Bronchial epithelial cell (primary cell): ENCODE measurements at regions not wholly inside any gene's neighbourhood (a gene's known extent, or its start where the extent isn't known, plus 50 kb on each side); places are given as distances from the start of the nearest gene placed in this dataset.

ENCODE experiments used
- DNase-seq: peaks from one replicate; pipeline ENCODE4 v3.0.0-alpha.2; 2010; ENCODE audit warnings: low read depth
- FAIRE-seq: peaks from 2 replicates; lab custom pipeline; 2011; peaks lifted over from hg19 to GRCh38; lab: Jason Lieb, UNC
- H3K27me3 ChIP-seq: 2 replicates; pipeline ENCODE4 v1.5.1; 2011; ENCODE audit warnings: low read length; ENCODE audit not compliant: control insufficient read depth, insufficient read depth
- H3K36me3 ChIP-seq: 2 replicates; pipeline ENCODE4 v1.5.1; 2011; ENCODE audit warnings: low read length; ENCODE audit not compliant: control insufficient read depth, insufficient read depth
- H3K4me3 ChIP-seq: 2 replicates; pipeline ENCODE4 v1.5.1; 2011; ENCODE audit warnings: mild to moderate bottlenecking, low read depth, low read length, control low read depth
- TF ChIP-seq, protein P1 (sequence below): IDR thresholded peaks from 2 replicates; pipeline ENCODE4 v1.5.1; 2011; ENCODE audit warnings: mild to moderate bottlenecking, moderate library complexity, low read length, control low read depth, inconsistent platforms; ENCODE audit not compliant: insufficient read depth, severe bottlenecking

DNA sequence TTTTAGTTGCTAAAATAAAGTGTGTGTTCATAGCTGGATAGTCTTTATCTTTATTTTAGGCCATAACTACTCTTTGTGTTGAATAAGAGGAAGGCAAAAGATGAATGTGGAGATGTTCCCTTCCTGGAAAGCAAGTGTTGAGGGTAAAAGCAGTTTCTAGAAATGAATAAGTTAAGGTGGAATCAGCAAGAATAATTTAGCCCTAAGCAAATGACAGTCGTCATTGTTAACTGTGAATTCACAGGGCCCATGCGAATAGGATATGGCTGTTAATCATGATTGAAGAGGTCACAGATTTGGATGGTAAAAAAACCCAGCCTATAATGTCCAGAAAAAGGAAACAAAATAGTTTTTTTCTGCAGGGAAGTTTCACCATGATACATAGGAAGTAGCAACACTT, 167.8 kb upstream of the PPP3CA start:
- no peak for FAIRE-seq
- Histone ChIP-seq H3K27me3 (no peaks in the 10 kb centered on the region), H3K36me3 (no peaks in the 10 kb centered on the region), H3K4me3 (no peak overlapping the region)
- TF ChIP-seq, protein P1, sequence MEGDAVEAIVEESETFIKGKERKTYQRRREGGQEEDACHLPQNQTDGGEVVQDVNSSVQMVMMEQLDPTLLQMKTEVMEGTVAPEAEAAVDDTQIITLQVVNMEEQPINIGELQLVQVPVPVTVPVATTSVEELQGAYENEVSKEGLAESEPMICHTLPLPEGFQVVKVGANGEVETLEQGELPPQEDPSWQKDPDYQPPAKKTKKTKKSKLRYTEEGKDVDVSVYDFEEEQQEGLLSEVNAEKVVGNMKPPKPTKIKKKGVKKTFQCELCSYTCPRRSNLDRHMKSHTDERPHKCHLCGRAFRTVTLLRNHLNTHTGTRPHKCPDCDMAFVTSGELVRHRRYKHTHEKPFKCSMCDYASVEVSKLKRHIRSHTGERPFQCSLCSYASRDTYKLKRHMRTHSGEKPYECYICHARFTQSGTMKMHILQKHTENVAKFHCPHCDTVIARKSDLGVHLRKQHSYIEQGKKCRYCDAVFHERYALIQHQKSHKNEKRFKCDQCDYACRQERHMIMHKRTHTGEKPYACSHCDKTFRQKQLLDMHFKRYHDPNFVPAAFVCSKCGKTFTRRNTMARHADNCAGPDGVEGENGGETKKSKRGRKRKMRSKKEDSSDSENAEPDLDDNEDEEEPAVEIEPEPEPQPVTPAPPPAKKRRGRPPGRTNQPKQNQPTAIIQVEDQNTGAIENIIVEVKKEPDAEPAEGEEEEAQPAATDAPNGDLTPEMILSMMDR, result no peak
- no peak for DNase-seq

DNA sequence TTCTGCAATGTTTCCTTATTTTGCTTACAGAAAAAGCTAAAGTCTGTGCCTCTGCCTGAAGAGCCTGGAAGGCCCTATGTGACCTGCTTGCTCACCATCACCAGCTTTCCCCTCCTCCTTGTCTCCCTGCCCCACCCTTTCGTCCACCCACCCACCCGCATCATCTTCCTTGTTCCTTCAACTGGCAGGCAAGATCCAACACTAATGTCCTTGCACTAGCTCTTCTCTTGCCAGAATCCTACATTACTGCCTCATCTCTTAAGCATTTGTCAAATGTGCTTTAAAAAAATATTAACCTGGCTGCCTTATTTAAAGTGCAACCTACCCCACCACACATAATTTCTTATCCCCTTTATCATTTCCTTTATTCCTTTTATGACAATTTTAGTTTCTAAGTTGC, 165.1 kb upstream of the PPP3CA start:
- no peak for FAIRE-seq
- Histone ChIP-seq H3K36me3 (no peaks in the 10 kb centered on the region), H3K27me3 (no peaks in the 10 kb centered on the region), H3K4me3 (no peak overlapping the region)
- DNase-seq, result no peak
- TF ChIP-seq, protein P1, result no peak

DNA sequence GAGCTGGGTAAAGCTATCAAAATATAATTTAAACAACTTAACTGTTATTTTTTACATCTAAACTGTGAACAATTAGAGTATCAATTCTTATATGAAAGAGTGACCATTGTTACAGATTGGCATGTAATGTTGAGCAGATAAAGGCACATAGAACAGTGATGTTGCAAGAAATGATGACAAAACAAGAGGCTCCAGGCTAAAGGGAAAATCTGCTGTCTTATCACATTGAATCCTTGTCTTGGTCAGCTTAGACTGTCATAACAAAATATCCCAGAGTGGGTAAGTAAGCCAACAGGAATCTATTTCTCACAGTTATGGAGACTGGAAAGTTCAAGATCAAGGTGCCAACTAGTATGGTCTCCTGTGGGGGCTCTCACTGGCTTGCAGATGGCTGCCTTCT, 154.1 kb upstream of the PPP3CA start:
- TF ChIP-seq, protein P1, result no peak
- DNase-seq (peak; percentile 29), FAIRE-seq (no peak)
- no peak overlapping the region for H3K4me3 ChIP-seq
- no peaks in the 10 kb centered on the region for H3K27me3 ChIP-seq
- no peaks in the 10 kb centered on the region for H3K36me3 ChIP-seq

DNA sequence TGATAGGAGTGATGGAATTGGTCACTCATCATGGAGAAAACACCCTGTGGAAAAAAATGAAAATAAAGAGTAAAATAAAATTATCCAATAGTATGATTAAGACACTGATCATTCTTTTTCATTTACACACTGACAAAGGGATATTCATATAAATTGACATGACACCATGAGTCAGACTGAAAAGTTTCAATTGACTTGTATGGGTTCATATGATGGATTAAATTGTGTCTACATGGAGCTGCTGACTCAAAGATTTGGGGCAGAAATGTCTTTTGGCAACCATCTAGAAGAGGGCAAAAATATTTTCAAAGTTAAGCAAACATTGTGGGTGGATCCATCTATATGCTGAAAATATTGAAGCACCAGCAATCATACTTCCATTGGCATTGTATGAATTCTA, 153.4 kb upstream of the PPP3CA start:
- DNase-seq (peak; percentile 51), FAIRE-seq (no peak)
- Histone ChIP-seq H3K36me3 (no peaks in the 10 kb centered on the region), H3K27me3 (no peaks in the 10 kb centered on the region), H3K4me3 (no peak overlapping the region)
- TF ChIP-seq, protein P1, result no peak

DNA sequence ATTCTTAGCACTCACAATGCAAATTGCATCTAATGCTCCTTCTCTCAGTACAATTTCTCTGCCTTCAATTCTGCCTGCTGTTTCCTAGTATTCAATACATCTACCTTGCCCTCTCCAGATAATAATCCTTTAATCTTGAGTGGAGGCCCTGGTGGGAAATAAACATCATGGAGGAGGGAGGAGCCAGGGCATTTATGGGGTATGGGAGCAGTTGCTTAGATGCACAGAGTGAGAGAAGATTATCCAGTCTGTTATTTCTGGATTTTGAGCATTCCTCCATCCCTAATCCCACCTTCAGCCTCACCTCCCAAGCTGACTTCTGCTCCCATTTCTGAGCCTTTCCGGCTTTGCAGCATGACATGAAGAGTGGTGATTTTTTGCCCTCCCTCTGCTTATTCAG, 127.9 kb upstream of the PPP3CA start:
- no peak for FAIRE-seq
- no peak overlapping the region for H3K4me3 ChIP-seq
- H3K27me3 ChIP-seq, result no peaks in the 10 kb centered on the region
- no peak for DNase-seq
- H3K36me3 ChIP-seq, result no peaks in the 10 kb centered on the region
- TF ChIP-seq, protein P1, result no peak

DNA sequence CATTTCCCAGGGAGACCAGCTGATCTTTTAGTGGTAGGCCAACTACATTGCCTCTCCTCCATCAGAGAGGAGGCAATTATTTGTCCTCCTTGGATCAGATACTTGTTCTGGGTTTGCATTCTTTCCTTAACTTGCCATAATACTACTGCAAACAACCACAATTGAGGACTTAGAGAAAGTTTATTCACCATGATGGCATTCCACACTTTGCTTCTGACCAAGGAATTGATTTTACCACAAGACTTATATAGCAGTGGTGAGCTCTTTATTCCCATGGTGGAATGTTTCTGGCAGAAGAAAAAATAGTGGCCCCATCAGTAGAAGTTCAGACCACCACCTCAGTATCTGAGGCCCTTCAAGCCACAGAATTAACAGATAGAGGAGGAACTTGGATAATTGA, 123.9 kb upstream of the PPP3CA start:
- DNase-seq (no peak), FAIRE-seq (no peak)
- TF ChIP-seq, protein P1, result no peak
- Histone ChIP-seq H3K4me3 (no peak overlapping the region), H3K27me3 (no peaks in the 10 kb centered on the region), H3K36me3 (no peaks in the 10 kb centered on the region)
